ENCODE measurements at regions not wholly inside any gene's neighbourhood (a gene's known extent, or its start where the extent isn't known, plus 50 kb on each side); places are given as distances from the start of the nearest gene placed in this dataset.
"Not testable (repeated sequence)": the region's sequence is repeated elsewhere in the genome, so short reads cannot be mapped to it uniquely, and the experiment has no call there.

GRCh38 chr1:104028416-104029035, 278.8 kb downstream of the AMY1C start:
- DNase-seq = no peak

GRCh38 chr1:104029456-104029970, 279.8 kb downstream of the AMY1C start:
- DNase-seq = no peak

GRCh38 chr1:104056786-104057185, 307.1 kb downstream of the AMY1C start:
- DNase-seq = no peak

- not testable (repeated sequence) for DNase-seq
These were observed 307.7 kb downstream of the AMY1C start for GRCh38 chr1:104057219-104057898.

- DNase-seq = not testable (repeated sequence)
These were observed 311.9 kb downstream of the AMY1C start for GRCh38 chr1:104061637-104062036.

- DNase-seq = no peak
These were observed 314.7 kb downstream of the AMY1C start for GRCh38 chr1:104064399-104064798.

- no peak for DNase-seq
These were observed 323.2 kb downstream of the AMY1C start for GRCh38 chr1:104072915-104073371.

GRCh38 chr1:104073463-104073902, 323.8 kb downstream of the AMY1C start:
- no peak for DNase-seq

GRCh38 chr1:104082221-104082620, 332.5 kb downstream of the AMY1C start:
- DNase-seq = no peak

- no peak for DNase-seq
These were observed 334.7 kb downstream of the AMY1C start for GRCh38 chr1:104084380-104084779.

GRCh38 chr1:104092698-104093097, 343.0 kb downstream of the AMY1C start:
- DNase-seq = no peak

- DNase-seq = no peak
These were observed 349.1 kb downstream of the AMY1C start for GRCh38 chr1:104098837-104099236.

- no peak for DNase-seq
These were observed 350.4 kb downstream of the AMY1C start for GRCh38 chr1:104100115-104100514.

GRCh38 chr1:104105465-104105864, 355.8 kb downstream of the AMY1C start:
- DNase-seq = no peak

- DNase-seq = no peak
These were observed 370.8 kb downstream of the AMY1C start for GRCh38 chr1:104120525-104120924.

GRCh38 chr1:104121271-104121670, 371.6 kb downstream of the AMY1C start:
- no peak for DNase-seq

- no peak for DNase-seq
These were observed 375.6 kb downstream of the AMY1C start for GRCh38 chr1:104125266-104125665.

- no peak for DNase-seq
These were observed 376.3 kb downstream of the AMY1C start for GRCh38 chr1:104125970-104126369.

GRCh38 chr1:104132382-104132973, 382.8 kb downstream of the AMY1C start:
- no peak for DNase-seq

GRCh38 chr1:104135036-104135435, 385.3 kb downstream of the AMY1C start:
- DNase-seq = not testable (repeated sequence)

GRCh38 chr1:104136621-104137020, 386.9 kb downstream of the AMY1C start:
- DNase-seq = no peak

GRCh38 chr1:104156738-104157137, 407.0 kb downstream of the AMY1C start:
- DNase-seq = no peak

GRCh38 chr1:104163912-104164476, 414.3 kb downstream of the AMY1C start:
- DNase-seq = no peak

All from inflammatory macrophage (primary cell).